ENCODE measurements at regions not wholly inside any gene's neighbourhood (a gene's known extent, or its start where the extent isn't known, plus 50 kb on each side); places are given as distances from the start of the nearest gene placed in this dataset.

- no peak for TF ChIP-seq CTCF (IDR thresholded peaks at IDR 0.05 in 8 of 11, conservative IDR thresholded peaks at IDR 0.05 in 3 of 11)
- TF ChIP-seq POLR2A (IDR thresholded peaks at IDR 0.05) = no peak
These were observed 1793.2 kb upstream of the PRR20A start for GRCh38 chr13:55347528-55347927.

Measured in spleen (tissue), 7 donors.